ENCODE measurements at regions not wholly inside any gene's neighbourhood (a gene's known extent, or its start where the extent isn't known, plus 50 kb on each side); places are given as distances from the start of the nearest gene placed in this dataset.
"Not testable (repeated sequence)": the region's sequence is repeated elsewhere in the genome, so short reads cannot be mapped to it uniquely, and the experiment has no call there.

- not testable (repeated sequence) for TF ChIP-seq POLR2A (IDR thresholded peaks at IDR 0.05; ENCODE audit: low read depth, low read length); CTCF (conservative IDR thresholded peaks at IDR 0.05; ENCODE audit: low read depth, low read length); FOS (IDR thresholded peaks at IDR 0.05; ENCODE audit: low read depth, low read length); NFE2L2 (IDR thresholded peaks at IDR 0.05; ENCODE audit: low read depth, low read length); CHD1 (IDR thresholded peaks at IDR 0.05; ENCODE audit: low read depth, low read length); SMC3 (IDR thresholded peaks at IDR 0.05; ENCODE audit: low read depth, low read length); USF2 (IDR thresholded peaks at IDR 0.05; ENCODE audit: low read depth, low read length); RFX5 (IDR thresholded peaks at IDR 0.05; ENCODE audit: low read depth, low read length); RAD21 (IDR thresholded peaks at IDR 0.05; ENCODE audit: low read length)
These were observed 204.4 kb upstream of the SSTR4 start for GRCh38 chr20:22830715-22831114.
